Mesendoderm (in vitro differentiated cells): ENCODE measurements at regions not wholly inside any gene's neighbourhood (a gene's known extent, or its start where the extent isn't known, plus 50 kb on each side); places are given as distances from the start of the nearest gene placed in this dataset.

ENCODE experiments used
- DNase-seq: peaks from one replicate; pipeline ENCODE4 v3.0.0; 2013
- H2AK5ac ChIP-seq: 2 replicates; pipeline ENCODE4 v1.6.1; 2013; ENCODE audit warnings: low read length, inconsistent platforms
- H2BK120ac ChIP-seq: 2 replicates; pipeline ENCODE4 v1.6.1; 2013; ENCODE audit warnings: low read depth, mild to moderate bottlenecking, low read length, moderate library complexity, mixed read lengths
- H2BK15ac ChIP-seq: replicated peaks from 2 replicates; pipeline ENCODE4 v1.6.1; 2013; ENCODE audit warnings: low read depth, mild to moderate bottlenecking, moderate library complexity
- H2BK5ac ChIP-seq: 2 replicates; pipeline ENCODE4 v1.6.1; 2013; ENCODE audit warnings: low read length, inconsistent platforms
- H3K18ac ChIP-seq: 2 replicates; pipeline ENCODE4 v1.6.1; 2013; ENCODE audit warnings: mild to moderate bottlenecking, low read length, mixed read lengths
- H3K23ac ChIP-seq: one replicate; pipeline ENCODE4 v1.6.1; 2013; ENCODE audit warnings: low read length
- H3K27ac ChIP-seq: 2 replicates; pipeline ENCODE4 v1.5.1; 2013; ENCODE audit warnings: low read depth, mild to moderate bottlenecking, inconsistent platforms, low read length, moderate library complexity
- H3K27me3 ChIP-seq: 2 replicates; pipeline ENCODE4 v1.6.1; 2013; ENCODE audit warnings: low read length, control low read depth, mild to moderate bottlenecking, inconsistent platforms; ENCODE audit not compliant: insufficient read depth, poor library complexity
- H3K36me3 ChIP-seq: 2 replicates; pipeline ENCODE4 v1.6.1; 2013; ENCODE audit warnings: low read length, inconsistent platforms; ENCODE audit not compliant: control insufficient read depth, insufficient read depth
- H3K4ac ChIP-seq: one replicate; pipeline ENCODE4 v1.6.1; 2013; ENCODE audit warnings: low read depth, mild to moderate bottlenecking, low read length, moderate library complexity
- H3K4me1 ChIP-seq: 2 replicates; pipeline ENCODE4 v1.6.1; 2013; ENCODE audit warnings: low read depth, low read length, inconsistent platforms; ENCODE audit not compliant: control insufficient read depth
- H3K4me2 ChIP-seq: 2 replicates; pipeline ENCODE4 v1.6.1; 2013; ENCODE audit warnings: low read length
- H3K4me3 ChIP-seq: 2 replicates; pipeline ENCODE4 v1.5.1; 2013; ENCODE audit warnings: mild to moderate bottlenecking, low read length
- H3K56ac ChIP-seq: one replicate; pipeline ENCODE4 v1.6.1; 2013; ENCODE audit warnings: low read length
- H3K79me1 ChIP-seq: 2 replicates; pipeline ENCODE4 v1.6.1; 2013; ENCODE audit warnings: low read length, inconsistent platforms
- H3K79me2 ChIP-seq: 2 replicates; pipeline ENCODE4 v1.6.1; 2013; ENCODE audit warnings: mild to moderate bottlenecking, low read length; ENCODE audit not compliant: control insufficient read depth, insufficient read depth
- H3K9ac ChIP-seq: 2 replicates; pipeline ENCODE4 v1.6.1; 2013; ENCODE audit warnings: low read length, inconsistent platforms
- H4K5ac ChIP-seq: one replicate; pipeline ENCODE4 v1.6.1; 2013; ENCODE audit warnings: low read length
- H4K8ac ChIP-seq: one replicate; pipeline ENCODE4 v1.6.1; 2013; ENCODE audit warnings: low read depth, mild to moderate bottlenecking, control low read depth, low read length, moderate library complexity
- WGBS: extraction: QIAGEN DNeasy Blood & Tissue Kit; methylation state at CpG from one replicate; pipeline ENCODE4 v1.1.7; 2013; ENCODE audit warnings: low lambda C conversion rate, missing lambda C conversion rate; ENCODE audit not compliant: insufficient coverage; ENCODE audit errors: extremely low coverage; 5-methylcytosine and 5-hydroxymethylcytosine counted together

DNA sequence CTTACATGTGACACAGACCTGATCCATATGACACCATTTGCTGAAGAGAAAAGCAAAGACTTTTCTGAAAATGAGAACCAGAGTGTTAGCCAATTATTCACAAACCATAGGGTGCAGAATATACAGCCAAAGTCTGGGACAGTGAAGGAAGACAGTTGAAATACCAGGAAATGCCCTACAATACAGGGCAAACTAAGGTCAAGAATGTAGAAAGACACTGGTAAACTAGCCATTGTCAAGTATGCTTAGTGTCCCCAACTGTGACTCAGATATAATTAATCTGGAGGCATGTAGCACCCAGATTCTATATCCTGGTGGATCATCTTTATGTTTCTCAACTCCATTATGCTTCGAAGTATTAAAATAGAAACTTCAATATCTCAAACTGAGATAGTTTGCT, 200.9 kb upstream of the FSTL5 start:
- Histone ChIP-seq H3K27ac (no peak overlapping the region), H3K4me1 (peaks cover 5% of the 10 kb centered on the region), H2BK120ac (no peak overlapping the region), H4K8ac (no peak overlapping the region), H3K56ac (no peak overlapping the region), H3K18ac (no peak overlapping the region), H3K4me2 (no peak overlapping the region), H3K27me3 (no peaks in the 10 kb centered on the region), H2BK5ac (no peak overlapping the region), H3K9ac (no peak overlapping the region), H3K36me3 (no peaks in the 10 kb centered on the region), H2AK5ac (no peak overlapping the region), H3K4ac (no peak overlapping the region), H4K5ac (no peak overlapping the region), H3K79me2 (no peaks in the 10 kb centered on the region), H3K79me1 (no peaks in the 10 kb centered on the region), H2BK15ac (no peak overlapping the region), H3K23ac (no peak overlapping the region), H3K4me3 (no peak overlapping the region)
- peak; percentile 30 for DNase-seq
- WGBS = no CpG with 5 or more reads among the region's 1 CpG

GRCh38 chr4:162360369-162361149, 196.8 kb upstream of the FSTL5 start:
- H3K27ac ChIP-seq = no peak overlapping the region
- no peak overlapping the region for H4K5ac ChIP-seq
- no peaks in the 10 kb centered on the region for H3K79me1 ChIP-seq
- no peak overlapping the region for H2AK5ac ChIP-seq
- peaks cover 5% of the 10 kb centered on the region for H3K4me1 ChIP-seq
- no peak overlapping the region for H4K8ac ChIP-seq
- H3K56ac ChIP-seq = no peak overlapping the region
- H3K4me2 ChIP-seq = no peak overlapping the region
- no peaks in the 10 kb centered on the region for H3K79me2 ChIP-seq
- no peak overlapping the region for H3K23ac ChIP-seq
- no peaks in the 10 kb centered on the region for H3K27me3 ChIP-seq
- H3K36me3 ChIP-seq = no peaks in the 10 kb centered on the region
- H3K4me3 ChIP-seq = no peak overlapping the region
- no peak overlapping the region for H3K4ac ChIP-seq
- WGBS = no CpG with 5 or more reads among the region's 4 CpGs
- no peak overlapping the region for H3K18ac ChIP-seq
- H3K9ac ChIP-seq = no peak overlapping the region
- no peak for DNase-seq
- H2BK120ac ChIP-seq = no peak overlapping the region
- no peak overlapping the region for H2BK15ac ChIP-seq
- no peak overlapping the region for H2BK5ac ChIP-seq

DNA sequence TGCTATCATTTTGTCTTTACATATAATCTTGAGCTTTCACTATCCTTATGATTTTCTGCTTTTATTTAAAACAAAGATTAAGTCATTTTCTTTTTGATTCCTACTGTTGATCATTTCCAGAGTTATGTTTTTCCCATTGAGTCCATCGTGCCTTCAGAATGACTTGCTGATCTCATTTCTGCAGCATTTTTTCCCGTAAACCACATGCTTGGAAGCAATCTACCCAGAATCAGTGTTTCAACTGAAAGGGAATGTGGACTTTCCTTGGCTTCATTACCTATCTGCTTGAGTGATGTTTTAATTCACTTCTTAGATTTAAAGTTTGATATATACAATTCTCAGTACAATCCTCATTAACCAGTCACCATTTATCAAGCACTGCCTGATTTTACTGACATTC, 192.4 kb upstream of the FSTL5 start:
- Histone ChIP-seq H2BK5ac (no peak overlapping the region), H3K56ac (no peak overlapping the region), H3K79me2 (no peaks in the 10 kb centered on the region), H3K4ac (no peak overlapping the region), H3K18ac (no peak overlapping the region), H4K5ac (no peak overlapping the region), H3K4me3 (no peak overlapping the region), H3K9ac (no peak overlapping the region), H2AK5ac (no peak overlapping the region), H2BK15ac (no peak overlapping the region), H3K27me3 (no peaks in the 10 kb centered on the region), H3K27ac (no peak overlapping the region), H3K23ac (no peak overlapping the region), H3K36me3 (no peaks in the 10 kb centered on the region), H3K4me2 (no peak overlapping the region), H2BK120ac (no peak overlapping the region), H3K79me1 (no peaks in the 10 kb centered on the region), H3K4me1 (no peaks in the 10 kb centered on the region), H4K8ac (no peak overlapping the region)
- WGBS = no CpG with 5 or more reads among the region's 2 CpGs
- no peak for DNase-seq

DNA sequence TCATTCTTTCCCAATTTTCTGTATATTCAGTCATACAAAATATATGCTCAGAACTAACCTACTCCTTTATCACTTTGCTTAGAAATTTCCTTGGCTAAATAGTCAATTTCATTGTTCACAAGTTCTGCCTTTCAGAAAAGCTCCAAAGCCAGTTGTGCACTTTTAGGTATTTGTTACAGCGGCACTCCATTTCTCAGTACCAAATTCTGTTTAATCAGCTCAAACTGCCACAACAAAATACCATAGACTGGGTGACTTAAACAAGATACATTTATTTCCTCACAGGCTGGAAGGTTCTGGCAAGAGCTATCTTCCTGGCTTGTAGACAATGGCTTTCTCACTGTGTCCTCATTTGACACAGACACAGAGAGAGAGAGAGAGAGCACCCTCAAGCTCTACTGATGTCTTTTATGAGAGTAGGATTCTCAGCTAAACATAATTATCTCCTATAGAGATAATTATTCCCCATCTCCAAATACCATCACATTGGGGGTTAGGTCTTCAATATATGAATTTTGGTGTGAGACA, 188.8 kb upstream of the FSTL5 start:
- Histone ChIP-seq H3K56ac (no peak overlapping the region), H3K4me1 (no peaks in the 10 kb centered on the region), H2BK15ac (no peak overlapping the region), H3K36me3 (no peaks in the 10 kb centered on the region), H2BK120ac (no peak overlapping the region), H3K18ac (no peak overlapping the region), H3K79me2 (no peaks in the 10 kb centered on the region), H3K4me2 (no peak overlapping the region), H2AK5ac (no peak overlapping the region), H3K4me3 (no peak overlapping the region), H3K27ac (no peak overlapping the region), H3K9ac (no peak overlapping the region), H3K79me1 (no peaks in the 10 kb centered on the region), H4K5ac (no peak overlapping the region), H3K23ac (no peak overlapping the region), H3K4ac (no peak overlapping the region), H2BK5ac (no peak overlapping the region), H4K8ac (no peak overlapping the region), H3K27me3 (no peaks in the 10 kb centered on the region)
- no CpG with 5 or more reads among the region's 1 CpG for WGBS
- DNase-seq = no peak

DNA sequence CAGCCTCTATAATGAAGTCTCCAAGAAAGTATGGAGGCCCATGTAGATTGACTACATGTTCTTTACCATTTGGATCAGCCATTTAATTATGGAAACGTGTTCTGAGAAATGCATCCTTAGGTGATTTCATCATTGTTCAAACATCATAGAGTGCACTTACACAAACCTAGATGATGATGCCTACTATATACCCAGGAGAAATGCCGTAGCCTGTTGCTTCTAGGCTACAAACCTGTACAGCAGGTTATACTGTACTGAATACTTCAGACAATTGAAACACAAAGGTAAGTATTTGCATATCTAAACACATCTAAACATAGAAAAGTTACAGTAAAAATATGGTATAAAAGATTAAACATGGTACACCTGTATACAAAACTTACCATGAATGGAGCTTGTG, 186.5 kb upstream of the FSTL5 start:
- no peak overlapping the region for H3K4me2 ChIP-seq
- no peaks in the 10 kb centered on the region for H3K4me1 ChIP-seq
- no peak overlapping the region for H3K27ac ChIP-seq
- H3K56ac ChIP-seq = no peak overlapping the region
- H2BK120ac ChIP-seq = no peak overlapping the region
- no peaks in the 10 kb centered on the region for H3K36me3 ChIP-seq
- H3K23ac ChIP-seq = no peak overlapping the region
- no peaks in the 10 kb centered on the region for H3K79me2 ChIP-seq
- no peak overlapping the region for H4K5ac ChIP-seq
- H3K79me1 ChIP-seq = no peaks in the 10 kb centered on the region
- H3K4me3 ChIP-seq = no peak overlapping the region
- no peak overlapping the region for H3K9ac ChIP-seq
- WGBS = no CpG with 5 or more reads among the region's 2 CpGs
- H3K18ac ChIP-seq = no peak overlapping the region
- H3K4ac ChIP-seq = no peak overlapping the region
- H3K27me3 ChIP-seq = no peaks in the 10 kb centered on the region
- H4K8ac ChIP-seq = no peak overlapping the region
- no peak overlapping the region for H2BK5ac ChIP-seq
- no peak overlapping the region for H2BK15ac ChIP-seq
- H2AK5ac ChIP-seq = no peak overlapping the region
- no peak for DNase-seq

DNA sequence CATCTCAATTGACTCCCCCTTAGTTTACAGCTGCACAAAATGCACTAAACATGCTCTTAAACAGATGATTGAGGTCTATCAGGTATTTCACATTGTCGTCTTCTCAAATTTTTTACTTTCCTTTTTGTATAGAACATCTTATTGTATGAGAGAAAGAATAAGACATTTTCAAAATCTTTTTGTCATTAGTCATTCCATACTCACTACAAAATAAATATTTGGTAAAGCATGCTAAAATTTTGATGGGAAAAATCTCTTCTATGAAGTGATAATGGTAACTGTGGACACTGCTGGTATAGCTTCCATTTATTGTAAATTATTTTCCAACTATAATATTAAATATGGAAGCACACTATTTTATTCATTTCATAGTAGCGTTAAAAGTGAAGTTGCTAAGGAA, 185.6 kb upstream of the FSTL5 start:
- Histone ChIP-seq H4K8ac (no peak overlapping the region), H3K9ac (no peak overlapping the region), H3K36me3 (no peaks in the 10 kb centered on the region), H3K56ac (no peak overlapping the region), H2BK120ac (no peak overlapping the region), H3K18ac (no peak overlapping the region), H3K79me2 (no peaks in the 10 kb centered on the region), H2AK5ac (no peak overlapping the region), H3K4me1 (no peaks in the 10 kb centered on the region), H3K4me3 (no peak overlapping the region), H3K27me3 (no peaks in the 10 kb centered on the region), H3K4me2 (no peak overlapping the region), H2BK15ac (no peak overlapping the region), H3K23ac (no peak overlapping the region), H3K27ac (no peak overlapping the region), H3K79me1 (no peaks in the 10 kb centered on the region), H3K4ac (no peak overlapping the region), H2BK5ac (no peak overlapping the region), H4K5ac (no peak overlapping the region)
- WGBS = no CpG with 5 or more reads among the region's 2 CpGs
- no peak for DNase-seq
